Caco-2 (cell line): ENCODE measurements at regions not wholly inside any gene's neighbourhood (a gene's known extent, or its start where the extent isn't known, plus 50 kb on each side); places are given as distances from the start of the nearest gene placed in this dataset.

Experiments used
- BruUV-seq: library from RNA; stranded (reverse); fragments of 400-500 nt; replicated peaks from 2 replicates; lab custom pipeline; 2021; lab: Mats Ljungman, UMichigan
- CTCF ChIA-PET: fragments of 300-600 bp; sonication (Branson Sonifier 250); formaldehyde crosslinking; loops from one replicate; lab custom pipeline; 2022; ENCODE audit warnings: antibody characterized with exemption; lab: Charles Lee
- POLR2A ChIA-PET: fragments of 300-600 bp; sonication (Branson Sonifier 250); formaldehyde crosslinking; loops from one replicate; lab custom pipeline; 2022; ENCODE audit warnings: antibody characterized with exemption; lab: Charles Lee
- DNase-seq, 2 experiments: peaks; one replicate each; pipeline versions ENCODE4 v3.0.0 to v3.0.0-alpha.2; 2020 to 2022
- H3K27me3 ChIP-seq: replicated peaks from 2 replicates; pipeline ENCODE4 v1.6.0; 2011; ENCODE audit warnings: low read length; ENCODE audit not compliant: control insufficient read depth, insufficient read depth
- H3K36me3 ChIP-seq: 2 replicates; pipeline ENCODE4 v1.5.1; 2011; ENCODE audit warnings: low read length; ENCODE audit not compliant: control insufficient read depth, insufficient read depth
- H3K4me1 ChIP-seq: fragments of 250-450 bp; sonication (Bioruptor Pico); 2 replicates; pipeline ENCODE4 v1.5.1; 2020; ENCODE audit warnings: mild to moderate bottlenecking
- H3K4me3 ChIP-seq: 2 replicates; pipeline ENCODE4 v1.5.1; 2011; ENCODE audit warnings: low read depth, mild to moderate bottlenecking, control low read depth, low read length
- H3K9me3 ChIP-seq: fragments of 250-450 bp; sonication (Bioruptor Pico); 2 replicates; pipeline ENCODE4 v1.5.1; 2020; ENCODE audit warnings: mild to moderate bottlenecking, moderate library complexity
- H3K27ac Mint-ChIP-seq: one replicate; pipeline ENCODE4 v1.8.0; 2022; ENCODE audit warnings: mixed read lengths; ENCODE audit not compliant: unreplicated experiment
- H3K27me3 Mint-ChIP-seq: one replicate; pipeline ENCODE4 v1.8.0; 2022; ENCODE audit warnings: mixed read lengths; ENCODE audit not compliant: insufficient read depth, unreplicated experiment
- H3K36me3 Mint-ChIP-seq: one replicate; pipeline ENCODE4 v1.8.0; 2022; ENCODE audit warnings: mild to moderate bottlenecking, mixed read lengths; ENCODE audit not compliant: insufficient read depth, unreplicated experiment
- H3K4me1 Mint-ChIP-seq: one replicate; pipeline ENCODE4 v1.8.0; 2022; ENCODE audit warnings: low read depth, mixed read lengths; ENCODE audit not compliant: unreplicated experiment
- H3K4me3 Mint-ChIP-seq: one replicate; pipeline ENCODE4 v1.8.0; 2022; ENCODE audit warnings: mild to moderate bottlenecking, moderate library complexity, mixed read lengths; ENCODE audit not compliant: unreplicated experiment
- H3K9me3 Mint-ChIP-seq: one replicate; pipeline ENCODE4 v1.8.0; 2022; ENCODE audit warnings: mixed read lengths; ENCODE audit not compliant: unreplicated experiment
- CTCF ChIP-seq, 2 experiments: fragments of 200-600 bp in 1 of 2; IDR thresholded peaks; 1 replicate in 1 of 2; 2 replicates in 1 of 2; pipeline versions ENCODE4 v1.5.1 to v1.8.0; 2011 to 2022; ENCODE audit warnings: antibody characterized with exemption in 1 of 2, control low read depth in 1 of 2, inconsistent platforms in 1 of 2, low read depth in 1 of 2, low read length in 1 of 2, mild to moderate bottlenecking in 1 of 2, moderate library complexity in 1 of 2; ENCODE audit not compliant: insufficient read depth in 1 of 2, severe bottlenecking in 1 of 2, unreplicated experiment in 1 of 2
- intact Hi-C: fragments of 100-400 bp; cut with micrococcal nuclease; formaldehyde crosslinking; loops from one replicate; pipeline ENCODE4 v1.10.0; 2022; ENCODE audit not compliant: unreplicated experiment

DNA sequence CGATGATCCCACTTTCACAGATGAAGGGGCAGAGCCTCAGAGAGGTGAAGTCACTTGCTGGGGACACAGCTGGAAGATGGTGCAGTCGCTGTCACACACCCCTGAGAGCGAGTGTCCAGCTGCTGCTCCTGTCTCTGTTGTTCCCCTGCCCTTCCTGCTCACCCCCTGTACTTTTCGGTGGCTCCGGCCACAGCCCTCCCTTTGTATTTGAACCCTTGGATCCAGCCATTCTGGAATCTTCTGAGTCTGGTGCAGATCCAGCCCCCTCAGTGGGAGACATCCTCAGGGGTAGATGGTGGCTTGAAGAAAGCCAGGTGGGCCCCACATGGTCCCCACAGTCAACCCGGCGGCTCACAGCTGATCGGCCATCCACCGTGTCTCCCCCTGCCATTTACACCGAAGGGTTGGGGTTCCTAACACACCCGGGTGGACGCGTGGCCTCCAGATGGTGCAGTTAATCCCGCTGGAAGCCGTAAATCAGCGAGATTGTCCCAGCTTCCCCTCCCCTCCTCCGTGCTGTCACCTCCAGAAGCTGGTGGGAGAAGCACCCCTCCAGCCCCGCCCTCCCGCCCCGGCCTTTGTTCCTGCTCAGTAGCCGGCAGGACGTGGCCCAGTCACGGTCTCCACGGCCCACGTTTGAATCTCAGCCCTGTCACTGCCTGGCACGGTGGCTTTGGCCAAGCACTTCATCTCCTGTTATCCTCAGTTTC lies 204.8 kb downstream of the C9orf50 start:
- intact Hi-C loops: loop anchor here (2.0 kb wide), 2 partner anchors 21 to 63 kb away; no protein-coding TSS in a partner anchor
- no peaks in the 10 kb centered on the region for H3K27me3 Mint-ChIP-seq
- no peaks in the 10 kb centered on the region for H3K9me3 Mint-ChIP-seq
- Histone ChIP-seq H3K27me3 (no peaks in the 10 kb centered on the region), H3K36me3 (no peaks in the 10 kb centered on the region), H3K4me1 (peaks cover 46% of the 10 kb centered on the region), H3K4me3 (no peak overlapping the region), H3K9me3 (no peaks in the 10 kb centered on the region)
- DNase-seq: peak in 1 of 2 experiments; percentile 60
- POLR2A ChIA-PET: interaction anchor here (0.7 kb wide), 1 partner anchor 238 kb away, joined by 3 read pairs; the partner anchor contains the start of gene IER5L
- H3K27ac Mint-ChIP-seq: peak overlapping the region; percentile 88
- no peak overlapping the region for H3K4me3 Mint-ChIP-seq
- peaks cover 9% of the 10 kb centered on the region for H3K36me3 Mint-ChIP-seq
- BruUV-seq: no TSS peak
- no peak for TF ChIP-seq CTCF (IDR thresholded peaks at IDR 0.05; ENCODE audit: insufficient read depth in 1 of 2, low read depth in 1 of 2, low read length in 1 of 2, severe bottlenecking in 1 of 2, unreplicated experiment in 1 of 2)
- peaks cover 13% of the 10 kb centered on the region for H3K4me1 Mint-ChIP-seq
- CTCF ChIA-PET: interaction anchor here (0.6 kb wide), 1 partner anchor 21 kb away, joined by 3 read pairs; no protein-coding TSS in a partner anchor

DNA sequence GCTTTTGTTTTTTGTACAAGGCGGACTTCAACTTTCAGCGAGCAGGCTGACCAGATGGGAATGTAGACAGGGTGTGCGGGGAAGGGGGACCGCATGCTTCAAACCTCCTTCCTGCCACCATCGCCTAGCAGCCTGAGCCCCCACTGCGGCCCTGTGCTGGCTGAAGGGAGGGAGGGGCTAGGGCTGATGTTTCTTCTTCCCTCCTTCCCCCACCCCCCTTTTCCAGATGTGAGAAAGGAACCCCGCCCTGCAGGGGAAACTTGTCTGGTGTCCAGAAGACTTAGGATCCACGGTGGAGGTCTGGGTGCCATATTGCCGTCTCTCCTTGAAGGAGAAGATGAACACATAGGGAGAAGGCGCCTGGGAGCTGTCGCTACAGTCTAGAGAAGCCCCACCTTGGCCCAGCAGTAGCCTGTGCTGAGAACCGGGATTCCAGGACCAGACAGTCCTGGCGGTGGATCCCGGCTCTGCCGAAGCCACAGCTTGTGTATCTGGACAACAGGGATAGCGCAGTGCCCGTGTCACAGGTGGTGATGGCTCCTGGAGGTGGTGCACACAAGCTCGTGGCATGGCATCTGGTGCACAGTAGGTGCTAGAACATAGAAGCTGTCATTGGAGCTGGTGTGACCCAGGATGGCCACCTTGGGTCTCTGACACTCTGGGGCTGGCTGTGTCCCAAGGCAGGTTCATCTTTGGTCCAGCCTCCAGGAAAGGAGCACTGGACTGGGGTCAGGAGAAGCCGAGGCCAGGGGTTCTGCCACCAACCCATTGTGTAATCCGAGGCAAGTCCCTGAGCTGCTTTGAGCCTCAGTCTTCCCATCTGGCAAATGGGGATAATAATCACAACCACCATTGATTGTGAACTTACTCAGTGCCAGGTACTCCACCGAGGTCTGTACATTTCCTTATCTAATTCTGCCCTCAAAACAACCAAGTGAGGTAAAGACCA lies 205.6 kb downstream of the C9orf50 start:
- POLR2A ChIA-PET: interaction anchor here (0.7 to 1.1 kb wide), 2 partner anchors 211 to 237 kb away, joined by 3 to 6 read pairs; partner anchors contain the start of genes IER5L and NTMT1
- peak overlapping the region; percentile 95 for H3K27ac Mint-ChIP-seq
- H3K4me3 ChIP-seq: 0 out of 2 replicates have a peak overlapping the region, but pooled peaks have one; percentile 3

More for the DNA sequence above, 205.6 kb downstream of the C9orf50 start:
- no peak for TF ChIP-seq CTCF (IDR thresholded peaks at IDR 0.05; ENCODE audit: insufficient read depth in 1 of 2, low read depth in 1 of 2, low read length in 1 of 2, severe bottlenecking in 1 of 2, unreplicated experiment in 1 of 2)
- no peak for DNase-seq
- Mint-ChIP-seq H3K9me3 (peaks cover 7% of the 10 kb centered on the region), H3K36me3 (peaks cover 15% of the 10 kb centered on the region), H3K4me3 (peak overlapping the region; percentile 73), H3K4me1 (peaks cover 13% of the 10 kb centered on the region), H3K27me3 (no peaks in the 10 kb centered on the region)
- H3K36me3 ChIP-seq: no peaks in the 10 kb centered on the region
- intact Hi-C loops: loop anchor here (2.0 kb wide), 2 partner anchors 22 to 64 kb away; no protein-coding TSS in a partner anchor
- no TSS peak for BruUV-seq
- peaks cover 46% of the 10 kb centered on the region for H3K4me1 ChIP-seq
- CTCF ChIA-PET: no interaction called here
- no peaks in the 10 kb centered on the region for H3K9me3 ChIP-seq
- no peaks in the 10 kb centered on the region for H3K27me3 ChIP-seq
